ENCODE measurements at regions not wholly inside any gene's neighbourhood (a gene's known extent, or its start where the extent isn't known, plus 50 kb on each side); places are given as distances from the start of the nearest gene placed in this dataset.

GRCh38 chr6:95767897-95768463 is 190.6 kb downstream of the MANEA start:
- intact Hi-C loops (cut with DNase I, micrococcal nuclease), result no loop called here
- no peak for DNase-seq
- no peak for ATAC-seq

- intact Hi-C loops (cut with DNase I, micrococcal nuclease), result no loop called here
- no peak for ATAC-seq
- DNase-seq, result peak in 1 of 2 donors; percentile 4
Observed at GRCh38 chr6:95768539-95768938, 191.2 kb downstream of the MANEA start.

GRCh38 chr6:95777338-95777737 is 200.0 kb downstream of the MANEA start:
- ATAC-seq (no peak), DNase-seq (no peak)
- intact Hi-C loops (cut with DNase I, micrococcal nuclease), result no loop called here

- no peak for ATAC-seq
- intact Hi-C loops (cut with DNase I, micrococcal nuclease), result no loop called here
- no peak for DNase-seq
Observed at GRCh38 chr6:95780037-95780436, 202.7 kb downstream of the MANEA start.

GRCh38 chr6:95784019-95784418 is 206.7 kb downstream of the MANEA start:
- intact Hi-C loops (cut with DNase I, micrococcal nuclease), result loop anchor here in 1 of 2 donors (2.0 kb wide), 1 partner anchor 33 kb away; no protein-coding TSS in a partner anchor
- DNase-seq (no peak), ATAC-seq (no peak)

- ATAC-seq (no peak), DNase-seq (no peak)
- intact Hi-C loops (cut with DNase I, micrococcal nuclease), result loop anchor here in 1 of 2 donors (2.0 kb wide), 1 partner anchor 34 kb away; no protein-coding TSS in a partner anchor
Observed at GRCh38 chr6:95784869-95785268, 207.5 kb downstream of the MANEA start.

GRCh38 chr6:95785785-95786184 is 208.4 kb downstream of the MANEA start:
- intact Hi-C loops (cut with DNase I, micrococcal nuclease), result loop anchor here in 1 of 2 donors (2.0 kb wide), 1 partner anchor 35 kb away; no protein-coding TSS in a partner anchor
- DNase-seq (no peak), ATAC-seq (no peak)

- DNase-seq (no peak), ATAC-seq (no peak)
- intact Hi-C loops (cut with DNase I, micrococcal nuclease), result no loop called here
Observed at GRCh38 chr6:95786802-95787201, 209.5 kb downstream of the MANEA start.

- ATAC-seq, result peak; percentile 48
- DNase-seq, result no peak
- intact Hi-C loops (cut with DNase I, micrococcal nuclease), result no loop called here
Observed at GRCh38 chr6:95790787-95791186, 213.5 kb downstream of the MANEA start.

GRCh38 chr6:95794749-95795148 is 217.4 kb downstream of the MANEA start:
- intact Hi-C loops (cut with DNase I, micrococcal nuclease), result no loop called here
- ATAC-seq (no peak), DNase-seq (no peak)

- DNase-seq (no peak), ATAC-seq (no peak)
- intact Hi-C loops (cut with DNase I, micrococcal nuclease), result no loop called here
Observed at GRCh38 chr6:95795927-95796326, 218.6 kb downstream of the MANEA start.

- intact Hi-C loops (cut with DNase I, micrococcal nuclease), result no loop called here
- no peak for DNase-seq
- ATAC-seq, result no peak
Observed at GRCh38 chr6:95797054-95797453, 218.7 kb upstream of the FUT9 start.

GRCh38 chr6:95802978-95803377 is 212.8 kb upstream of the FUT9 start:
- intact Hi-C loops (cut with DNase I, micrococcal nuclease), result no loop called here
- ATAC-seq, result no peak

GRCh38 chr6:95803889-95804288 is 211.9 kb upstream of the FUT9 start:
- intact Hi-C loops (cut with DNase I, micrococcal nuclease), result no loop called here

More at GRCh38 chr6:95802978-95803377, 212.8 kb upstream of the FUT9 start:
- DNase-seq, result no peak

GRCh38 chr6:95804847-95805541 is 210.8 kb upstream of the FUT9 start:
- DNase-seq, result no peak
- peak; percentile 79 for ATAC-seq
- intact Hi-C loops (cut with DNase I, micrococcal nuclease), result no loop called here

More at GRCh38 chr6:95803889-95804288, 211.9 kb upstream of the FUT9 start:
- DNase-seq (no peak), ATAC-seq (no peak)

GRCh38 chr6:95805699-95806098 is 210.1 kb upstream of the FUT9 start:
- DNase-seq (no peak), ATAC-seq (no peak)
- intact Hi-C loops (cut with DNase I, micrococcal nuclease), result no loop called here

GRCh38 chr6:95815389-95816056 is 200.3 kb upstream of the FUT9 start:
- DNase-seq (no peak), ATAC-seq (no peak)
- intact Hi-C loops (cut with DNase I, micrococcal nuclease), result no loop called here

GRCh38 chr6:95819461-95819860 is 196.3 kb upstream of the FUT9 start:
- intact Hi-C loops (cut with DNase I, micrococcal nuclease), result no loop called here
- no peak for DNase-seq
- ATAC-seq, result no peak

GRCh38 chr6:95819939-95820338 is 195.8 kb upstream of the FUT9 start:
- intact Hi-C loops (cut with DNase I, micrococcal nuclease), result no loop called here
- ATAC-seq, result no peak
- DNase-seq, result peak in 1 of 2 donors; percentile 4
